Stimulated activated naive B cell treated with anti-CD40 and anti-IgM and Interleukin-4, amounts not matched to agents 10 μg/mL and 1 μg/mL and 100 μg/mL, for 72 hours (primary cell): ENCODE measurements at regions not wholly inside any gene's neighbourhood (a gene's known extent, or its start where the extent isn't known, plus 50 kb on each side); places are given as distances from the start of the nearest gene placed in this dataset.
"Not testable (repeated sequence)": the region's sequence is repeated elsewhere in the genome, so short reads cannot be mapped to it uniquely, and the experiment has no call there.

Experiments
- ATAC-seq, 2 donors: fragments of 150-1000 bp; cut with Tn5 transposase; replicated peaks; 2 replicates each; pipeline ENCODE4 v1.10.0; 2021; ENCODE audit warnings: moderate library complexity in 1 of 2
- DNase-seq: peaks from one replicate; pipeline ENCODE4 v3.0.0; 2021
- H3K27ac Mint-ChIP-seq: one replicate; pipeline ENCODE4 v1.8.0; 2022; ENCODE audit warnings: mild to moderate bottlenecking, mixed read lengths
- H3K27me3 Mint-ChIP-seq, 2 donors: one replicate each; pipeline ENCODE4 v1.8.0; 2022; ENCODE audit warnings: mixed read lengths in 2 of 2
- H3K36me3 Mint-ChIP-seq, 2 donors: one replicate each; pipeline ENCODE4 v1.8.0; 2022; ENCODE audit warnings: mixed read lengths in 2 of 2, mild to moderate bottlenecking in 1 of 2
- H3K4me1 Mint-ChIP-seq, 2 donors: one replicate each; pipeline ENCODE4 v1.8.0; 2022; ENCODE audit warnings: mixed read lengths in 2 of 2, mild to moderate bottlenecking in 1 of 2
- H3K4me3 Mint-ChIP-seq, 2 donors: one replicate each; pipeline ENCODE4 v1.8.0; 2022; ENCODE audit warnings: mild to moderate bottlenecking in 2 of 2, mixed read lengths in 2 of 2, moderate library complexity in 1 of 2
- H3K9me3 Mint-ChIP-seq, 2 donors: one replicate each; pipeline ENCODE4 v1.8.0; 2022; ENCODE audit warnings: mixed read lengths in 2 of 2, mild to moderate bottlenecking in 1 of 2

DNA sequence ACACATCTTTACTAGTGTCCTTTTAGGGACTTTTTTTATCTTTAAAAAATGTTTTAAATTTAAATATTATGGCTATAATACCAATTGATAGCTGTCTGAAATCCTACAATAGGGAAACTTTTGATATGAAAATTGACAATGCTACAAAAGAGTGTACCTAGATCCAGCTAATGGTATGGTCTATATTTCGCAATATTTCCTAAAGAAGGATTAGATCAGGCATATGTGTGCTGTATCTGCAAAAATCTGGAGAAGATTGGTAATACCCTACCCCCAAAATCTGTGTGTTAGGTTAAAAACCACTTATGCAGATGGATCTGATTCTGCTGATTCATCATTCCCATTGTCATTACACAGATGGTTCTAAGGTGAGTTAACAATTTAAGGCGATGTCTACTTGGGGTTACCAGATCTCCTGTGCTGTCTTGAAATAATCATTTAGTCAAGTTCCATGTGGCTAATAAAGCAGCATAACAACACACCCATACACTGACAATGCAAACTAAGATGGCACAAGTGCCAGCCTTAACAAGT, 137.1 kb downstream of the GASK1B start:
- Mint-ChIP-seq H3K36me3 (peaks cover 0 to 1% of the 10 kb centered on the region in 2 donors), H3K4me1 (no peaks in the 10 kb centered on the region), H3K27ac (no peak overlapping the region), H3K4me3 (no peak overlapping the region), H3K27me3 (no peaks in the 10 kb centered on the region), H3K9me3 (peaks cover 5 to 15% of the 10 kb centered on the region in 2 donors)
- DNase-seq (no peak), ATAC-seq (no peak)

DNA sequence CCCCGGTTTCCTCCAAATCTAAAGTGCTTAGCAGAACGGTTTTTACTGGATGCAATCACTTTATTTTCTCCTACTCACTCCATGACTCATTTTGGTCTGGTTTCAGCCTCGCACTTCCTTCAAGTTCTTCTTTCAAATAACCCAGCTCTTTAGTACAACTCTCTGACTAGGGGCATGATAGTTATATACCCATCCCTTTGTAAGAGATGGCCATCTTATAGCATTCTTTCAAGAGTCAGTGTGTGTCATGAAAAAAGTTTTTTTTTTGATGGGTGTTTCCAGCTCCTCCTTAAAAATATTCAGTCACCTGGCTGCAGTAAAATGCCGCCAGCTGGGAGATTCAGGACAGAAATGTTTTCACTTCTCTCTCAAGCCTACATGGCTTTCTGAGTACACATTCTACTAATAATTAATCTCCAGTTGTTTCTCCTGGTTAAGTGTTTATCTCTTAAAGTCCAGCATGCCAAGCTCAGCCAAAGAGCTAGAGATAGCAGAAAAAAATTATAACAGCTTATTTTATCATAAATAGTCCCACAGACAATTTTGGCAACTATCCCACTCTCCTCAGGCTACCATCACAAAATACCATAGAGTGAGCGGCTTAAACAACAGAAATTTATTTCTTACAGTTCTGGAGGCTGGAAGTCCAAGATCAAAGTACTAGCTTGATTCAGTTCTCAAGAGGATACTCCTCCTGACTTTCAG, 139.3 kb downstream of the GASK1B start:
- Mint-ChIP-seq H3K36me3 (no peaks in the 10 kb centered on the region), H3K9me3 (peaks cover 7 to 14% of the 10 kb centered on the region in 2 donors), H3K4me3 (no peak overlapping the region), H3K27me3 (no peaks in the 10 kb centered on the region), H3K27ac (no peak overlapping the region), H3K4me1 (no peaks in the 10 kb centered on the region)
- DNase-seq, result no peak
- no peak for ATAC-seq

DNA sequence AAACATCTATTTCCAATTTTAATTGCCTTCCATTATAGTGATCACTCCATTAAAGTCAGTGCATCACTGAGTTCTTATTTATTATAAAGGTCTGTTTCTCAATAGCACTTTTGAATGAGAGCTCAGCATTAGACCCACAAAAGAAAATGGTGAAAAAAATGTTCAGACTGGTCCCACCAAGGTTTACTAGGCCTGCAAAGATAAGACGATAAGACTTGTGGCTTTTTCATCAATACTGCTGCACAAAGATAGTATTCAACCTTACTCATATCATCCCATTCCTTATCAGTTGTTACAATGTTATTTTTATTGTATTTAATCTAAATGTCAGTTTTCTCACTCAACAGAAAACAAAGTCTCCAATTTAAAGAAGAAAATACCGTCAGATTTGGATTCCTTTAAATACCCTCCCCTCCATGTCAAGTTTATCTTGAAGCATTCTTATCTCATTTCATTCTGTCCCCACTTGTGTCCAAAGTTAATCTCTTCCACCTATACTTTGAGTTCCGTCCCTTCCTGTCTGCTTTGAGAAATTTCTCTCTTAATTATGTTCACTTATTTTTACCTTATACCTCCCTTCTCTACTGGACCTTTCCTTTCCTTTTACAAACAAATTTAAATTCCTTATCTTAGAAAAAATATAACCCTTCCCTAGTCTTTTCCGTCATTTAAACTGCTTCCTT, 140.0 kb downstream of the GASK1B start:
- Mint-ChIP-seq H3K4me1 (no peaks in the 10 kb centered on the region), H3K4me3 (no peak overlapping the region), H3K27me3 (no peaks in the 10 kb centered on the region), H3K27ac (no peak overlapping the region), H3K9me3 (peaks cover 6 to 18% of the 10 kb centered on the region in 2 donors), H3K36me3 (no peaks in the 10 kb centered on the region)
- no peak for ATAC-seq
- no peak for DNase-seq

DNA sequence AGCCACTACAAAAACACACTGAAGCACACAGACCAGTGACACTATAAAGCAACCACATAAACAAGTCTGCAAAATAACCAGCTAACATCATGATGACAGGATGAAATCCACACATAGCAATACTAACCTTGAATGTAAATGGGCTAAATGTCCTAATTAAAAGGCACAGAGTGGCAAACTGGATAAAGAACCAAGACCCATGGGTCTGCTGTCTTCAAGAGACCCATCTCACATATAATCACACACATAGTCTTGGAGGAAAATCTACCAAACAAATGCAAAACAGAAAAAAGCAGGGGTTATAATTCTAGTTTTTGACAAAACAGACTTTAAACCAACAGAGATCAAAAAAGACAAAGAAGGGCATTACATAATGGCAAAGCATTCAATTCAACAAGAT, 144.4 kb downstream of the GASK1B start:
- not testable (repeated sequence) for DNase-seq, H3K36me3 Mint-ChIP-seq, H3K27ac Mint-ChIP-seq, H3K4me3 Mint-ChIP-seq, H3K27me3 Mint-ChIP-seq, ATAC-seq, H3K4me1 Mint-ChIP-seq
- H3K9me3 Mint-ChIP-seq, result peaks cover 6 to 16% of the 10 kb centered on the region in 2 donors

DNA sequence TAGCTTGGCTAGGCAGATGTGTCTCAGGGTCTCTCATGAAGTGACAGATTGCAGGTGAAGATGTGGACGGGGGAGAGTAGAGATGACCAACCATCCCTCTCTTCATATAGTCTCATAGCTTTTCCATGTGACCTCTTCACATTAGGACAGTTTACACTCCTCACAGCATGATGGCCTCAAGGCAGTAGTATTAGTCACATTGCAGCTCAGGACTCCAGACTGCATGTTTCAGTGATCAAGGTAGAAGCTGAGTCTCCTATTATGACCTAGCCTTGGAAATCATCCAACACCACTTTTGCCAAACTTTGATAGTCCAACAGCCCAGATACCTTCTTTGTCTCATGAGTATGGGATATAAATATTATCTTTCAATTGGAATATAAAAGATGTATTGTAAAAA, 147.7 kb downstream of the GASK1B start:
- H3K4me3 Mint-ChIP-seq, result no peak overlapping the region
- ATAC-seq (no peak), DNase-seq (no peak)
- H3K27ac Mint-ChIP-seq, result no peak overlapping the region
- H3K9me3 Mint-ChIP-seq, result peaks cover 6 to 11% of the 10 kb centered on the region in 2 donors
- H3K27me3 Mint-ChIP-seq, result no peaks in the 10 kb centered on the region
- H3K4me1 Mint-ChIP-seq, result no peaks in the 10 kb centered on the region
- H3K36me3 Mint-ChIP-seq, result no peaks in the 10 kb centered on the region

DNA sequence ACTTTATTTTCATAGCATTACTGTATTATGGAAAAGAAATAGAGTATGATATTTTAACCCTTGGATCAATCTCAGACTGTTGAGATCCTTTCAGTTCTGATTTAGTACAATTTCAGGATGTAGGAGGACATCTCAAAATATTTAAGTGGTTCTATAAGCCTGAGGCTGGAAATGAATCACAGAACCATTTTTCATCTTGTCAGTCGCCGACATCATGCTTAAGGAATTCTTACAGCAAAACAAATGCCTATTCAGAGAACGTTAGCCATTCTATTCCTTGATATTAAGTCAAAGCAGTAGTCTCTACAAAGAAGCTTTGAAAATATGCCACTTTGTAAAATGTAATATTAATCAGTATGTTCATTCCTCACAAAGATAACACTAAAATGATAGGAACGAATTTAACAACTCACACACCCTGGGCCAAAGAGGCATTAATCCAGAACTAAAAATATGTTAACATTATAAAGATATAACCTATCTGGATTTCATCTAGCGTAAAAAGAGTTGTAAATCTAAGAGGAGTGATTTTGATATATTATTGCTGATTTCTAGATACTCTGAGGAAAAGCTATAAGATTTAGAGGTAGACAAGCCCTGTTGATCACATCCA, 152.0 kb downstream of the GASK1B start:
- no peaks in the 10 kb centered on the region for H3K27me3 Mint-ChIP-seq
- DNase-seq, result no peak
- no peaks in the 10 kb centered on the region for H3K4me1 Mint-ChIP-seq
- peaks cover 0 to 2% of the 10 kb centered on the region in 2 donors for H3K9me3 Mint-ChIP-seq
- no peak overlapping the region for H3K4me3 Mint-ChIP-seq
- H3K27ac Mint-ChIP-seq, result no peak overlapping the region
- no peaks in the 10 kb centered on the region for H3K36me3 Mint-ChIP-seq
- no peak for ATAC-seq

DNA sequence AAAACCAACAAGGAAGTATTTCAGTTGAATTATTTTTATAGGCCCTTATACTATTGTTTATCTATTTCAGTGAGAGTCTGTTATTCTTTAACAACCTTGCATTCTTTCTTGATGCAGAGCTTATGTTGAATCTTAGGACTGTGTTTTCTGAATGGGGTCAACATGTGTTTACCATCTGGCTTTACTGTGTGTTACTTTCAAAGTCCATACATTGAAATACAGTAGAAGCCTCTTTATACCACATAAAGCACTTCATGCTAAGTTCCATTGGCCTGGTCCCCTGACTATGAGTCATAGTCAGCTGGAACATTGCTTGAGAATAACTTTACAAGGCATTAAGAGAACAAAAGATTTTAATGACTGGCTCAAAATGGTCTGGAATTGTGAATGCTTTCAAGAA, 152.6 kb downstream of the GASK1B start:
- no peak for ATAC-seq
- H3K9me3 Mint-ChIP-seq, result peaks cover 0 to 2% of the 10 kb centered on the region in 2 donors
- no peaks in the 10 kb centered on the region for H3K4me1 Mint-ChIP-seq
- no peaks in the 10 kb centered on the region for H3K27me3 Mint-ChIP-seq
- H3K4me3 Mint-ChIP-seq, result no peak overlapping the region
- H3K27ac Mint-ChIP-seq, result no peak overlapping the region
- no peaks in the 10 kb centered on the region for H3K36me3 Mint-ChIP-seq
- no peak for DNase-seq

DNA sequence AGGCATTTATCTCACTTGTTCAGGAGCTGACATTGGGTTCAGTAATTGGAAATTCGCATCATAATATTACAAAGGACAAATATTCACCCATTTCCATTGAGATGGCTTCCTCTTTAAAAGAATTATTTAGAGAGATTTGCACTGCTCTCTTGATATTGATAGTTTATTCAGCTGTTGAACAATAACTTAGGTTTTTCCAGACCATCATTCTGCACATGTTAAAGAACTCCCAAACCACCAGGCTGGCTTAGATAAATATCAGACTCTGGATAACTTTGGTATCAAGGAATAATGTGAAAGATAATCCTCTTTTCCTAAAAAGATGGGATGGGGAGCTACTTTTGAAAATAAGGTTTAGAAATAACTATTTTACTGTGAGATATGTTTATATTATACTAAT, 154.0 kb downstream of the GASK1B start:
- no peaks in the 10 kb centered on the region for H3K4me1 Mint-ChIP-seq
- no peak overlapping the region for H3K4me3 Mint-ChIP-seq
- peaks cover 0 to 2% of the 10 kb centered on the region in 2 donors for H3K9me3 Mint-ChIP-seq
- no peaks in the 10 kb centered on the region for H3K27me3 Mint-ChIP-seq
- H3K27ac Mint-ChIP-seq, result no peak overlapping the region
- no peaks in the 10 kb centered on the region for H3K36me3 Mint-ChIP-seq
- DNase-seq (no peak), ATAC-seq (no peak)

DNA sequence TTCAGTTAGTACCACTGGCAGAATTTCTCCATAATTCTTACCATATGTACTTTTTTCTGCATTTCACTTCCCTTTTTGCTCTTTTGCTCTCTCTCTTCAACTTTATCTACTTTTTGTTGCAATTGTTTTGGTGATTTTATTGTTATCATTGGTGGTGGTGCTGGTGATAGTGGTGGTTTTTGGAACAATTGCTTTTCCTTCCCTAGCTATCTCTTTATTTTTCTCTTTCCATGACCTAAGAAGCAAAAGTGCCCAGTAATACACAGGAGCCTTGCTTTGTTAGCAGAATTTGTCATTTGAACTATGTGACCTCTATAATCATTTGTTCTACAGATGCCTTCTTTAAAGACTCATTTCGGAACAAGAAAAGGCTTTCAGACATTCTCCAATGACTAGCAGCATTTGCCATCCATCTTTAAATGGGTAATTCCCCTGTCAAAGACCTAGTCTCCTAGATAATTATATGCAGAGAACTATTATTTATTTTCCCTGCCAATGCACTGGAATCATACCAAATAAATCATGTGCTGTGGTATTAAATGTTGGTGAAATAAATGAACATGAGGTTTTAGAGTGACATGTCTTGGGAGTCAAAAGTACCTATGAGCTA, 154.5 kb downstream of the GASK1B start:
- Mint-ChIP-seq H3K4me3 (no peak overlapping the region), H3K27me3 (no peaks in the 10 kb centered on the region), H3K9me3 (peaks cover 0 to 2% of the 10 kb centered on the region in 2 donors), H3K4me1 (no peaks in the 10 kb centered on the region), H3K27ac (no peak overlapping the region), H3K36me3 (no peaks in the 10 kb centered on the region)
- no peak for ATAC-seq
- no peak for DNase-seq

DNA sequence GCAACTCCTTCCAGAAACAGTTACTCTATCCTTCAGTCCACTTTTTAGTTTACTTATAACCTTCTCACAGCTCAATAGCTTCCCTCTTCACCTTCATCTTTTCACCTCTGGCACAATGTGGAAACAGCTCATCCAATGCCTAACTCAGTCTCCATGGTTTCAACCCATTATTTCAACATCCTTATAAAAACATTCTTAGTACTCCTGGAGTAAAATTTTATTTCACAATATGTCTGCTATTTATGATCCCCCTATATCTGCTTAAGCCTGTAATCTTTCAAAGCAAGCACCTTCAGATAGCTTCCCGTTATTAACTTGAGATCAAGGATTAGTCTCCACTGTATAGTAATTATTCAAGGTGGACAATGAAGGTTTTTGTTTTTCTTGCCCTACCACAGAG, 156.3 kb downstream of the GASK1B start:
- no peak overlapping the region for H3K27ac Mint-ChIP-seq
- no peaks in the 10 kb centered on the region for H3K4me1 Mint-ChIP-seq
- no peaks in the 10 kb centered on the region for H3K27me3 Mint-ChIP-seq
- no peak overlapping the region for H3K4me3 Mint-ChIP-seq
- H3K9me3 Mint-ChIP-seq, result peaks cover 0 to 2% of the 10 kb centered on the region in 2 donors
- ATAC-seq (no peak), DNase-seq (no peak)
- H3K36me3 Mint-ChIP-seq, result no peaks in the 10 kb centered on the region

DNA sequence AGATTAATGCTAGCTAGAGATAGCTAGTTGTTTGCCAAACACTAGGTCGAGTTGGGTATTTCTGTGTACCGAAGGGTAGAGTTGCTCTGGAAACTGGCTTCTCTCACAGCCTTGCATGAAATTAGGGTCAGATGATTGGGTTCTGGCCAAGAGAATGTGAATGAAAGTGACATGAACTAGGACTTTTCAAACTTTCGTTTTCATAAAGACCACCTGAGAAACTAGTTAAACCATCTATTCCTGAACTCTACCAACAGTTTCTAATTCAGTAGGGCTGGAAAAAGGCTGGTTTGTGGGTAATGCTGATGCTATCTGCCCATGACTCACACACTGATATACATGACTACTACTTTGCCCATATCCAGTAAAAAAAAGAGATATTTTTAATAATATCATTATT, 157.6 kb downstream of the GASK1B start:
- Mint-ChIP-seq H3K27me3 (no peaks in the 10 kb centered on the region), H3K9me3 (peaks cover 0 to 2% of the 10 kb centered on the region in 2 donors), H3K4me1 (no peaks in the 10 kb centered on the region), H3K27ac (no peak overlapping the region), H3K36me3 (no peaks in the 10 kb centered on the region), H3K4me3 (no peak overlapping the region)
- ATAC-seq, result no peak
- no peak for DNase-seq

DNA sequence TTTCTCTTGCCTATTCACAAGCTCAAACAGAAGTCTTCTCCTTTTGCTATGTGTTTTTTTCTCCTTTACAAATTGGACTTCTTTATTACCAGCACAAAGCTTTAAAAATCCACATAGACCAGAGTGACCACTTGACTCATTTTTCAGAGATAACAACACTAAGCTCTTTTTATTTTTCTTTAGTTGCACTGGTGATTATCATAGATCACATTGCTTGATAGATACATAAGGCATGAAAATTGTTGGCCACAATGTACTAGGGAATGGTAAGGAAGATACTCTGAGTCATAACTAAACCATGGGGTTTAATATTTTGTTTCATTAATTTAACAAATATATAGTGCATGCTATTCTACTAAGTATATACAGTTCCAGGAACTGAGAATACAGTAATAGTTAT, 159.0 kb downstream of the GASK1B start:
- no peak for DNase-seq
- Mint-ChIP-seq H3K4me1 (no peaks in the 10 kb centered on the region), H3K36me3 (no peaks in the 10 kb centered on the region), H3K27ac (no peak overlapping the region), H3K4me3 (no peak overlapping the region), H3K27me3 (no peaks in the 10 kb centered on the region), H3K9me3 (peaks cover 0 to 2% of the 10 kb centered on the region in 2 donors)
- no peak for ATAC-seq

DNA sequence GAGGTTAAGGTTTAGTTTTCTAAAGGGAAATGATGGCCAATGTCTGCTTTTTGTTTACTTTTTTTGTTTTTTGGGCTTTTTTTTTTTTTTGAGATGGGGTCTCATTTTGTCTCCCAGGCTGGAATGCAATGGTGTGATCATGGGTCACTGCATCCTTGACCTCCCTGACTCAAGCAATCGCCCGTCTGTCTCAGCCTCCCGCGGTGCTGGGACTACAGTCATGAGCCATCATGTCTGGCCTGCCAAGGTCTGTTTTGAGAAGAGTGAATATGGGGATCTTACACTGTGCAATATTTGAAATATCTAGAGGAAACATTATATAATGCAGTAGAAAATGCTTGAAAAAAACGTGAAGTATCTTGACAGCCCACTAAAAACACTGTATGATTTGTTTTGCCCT, 162.5 kb downstream of the GASK1B start:
- Mint-ChIP-seq H3K9me3 (no peaks in the 10 kb centered on the region), H3K27me3 (no peaks in the 10 kb centered on the region), H3K27ac (no peak overlapping the region), H3K4me1 (no peaks in the 10 kb centered on the region), H3K36me3 (no peaks in the 10 kb centered on the region), H3K4me3 (no peak overlapping the region)
- ATAC-seq (no peak), DNase-seq (no peak)

DNA sequence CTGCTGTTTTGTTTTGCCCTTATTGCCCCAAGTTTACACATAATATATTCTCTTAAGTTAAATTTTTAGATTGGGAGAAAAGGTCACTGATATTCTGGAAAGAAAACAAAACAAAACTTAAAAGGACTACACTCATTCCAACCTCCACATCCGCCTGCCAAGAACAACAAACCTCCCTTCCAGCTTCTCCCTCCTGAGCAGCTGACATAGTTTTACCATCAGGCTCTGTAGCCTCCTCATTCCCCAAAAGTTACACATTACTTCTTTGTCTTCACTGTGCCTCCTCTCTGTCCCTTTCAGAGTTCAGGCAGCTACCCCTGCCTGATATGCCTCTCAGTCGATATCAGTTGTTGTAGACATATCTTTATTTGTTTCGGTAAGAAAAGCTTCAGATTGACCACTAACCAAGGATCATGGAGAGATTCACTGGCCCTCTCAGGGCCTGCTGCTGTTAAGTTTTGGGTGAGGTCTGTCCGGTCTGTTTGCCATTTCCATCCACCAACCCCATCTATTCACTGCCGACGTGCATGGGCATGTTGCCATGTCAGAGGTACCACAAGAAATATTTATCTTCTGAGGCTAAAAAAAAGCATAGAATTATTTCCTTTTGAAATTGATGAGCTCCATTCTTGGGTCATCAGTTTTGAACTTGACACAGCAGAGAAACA, 164.1 kb downstream of the GASK1B start:
- no peaks in the 10 kb centered on the region for H3K36me3 Mint-ChIP-seq
- no peak overlapping the region for H3K27ac Mint-ChIP-seq
- no peaks in the 10 kb centered on the region for H3K27me3 Mint-ChIP-seq
- H3K4me3 Mint-ChIP-seq, result no peak overlapping the region
- ATAC-seq (no peak), DNase-seq (no peak)
- no peaks in the 10 kb centered on the region for H3K9me3 Mint-ChIP-seq
- no peaks in the 10 kb centered on the region for H3K4me1 Mint-ChIP-seq
